GM21576 (cell line): ENCODE measurements at regions not wholly inside any gene's neighbourhood (a gene's known extent, or its start where the extent isn't known, plus 50 kb on each side); places are given as distances from the start of the nearest gene placed in this dataset.
A peak's percentile ranks its signal among the peaks of the same experiment; 100 is the strongest.
"Not testable (repeated sequence)": the region's sequence is repeated elsewhere in the genome, so short reads cannot be mapped to it uniquely, and the experiment has no call there.

Experiments
- ATAC-seq: cut with Tn5 transposase; IDR thresholded peaks from one replicate; pipeline ENCODE4 v1.9.1; 2021; ENCODE audit warnings: mild to moderate bottlenecking, moderate library complexity; ENCODE audit not compliant: unreplicated experiment

DNA sequence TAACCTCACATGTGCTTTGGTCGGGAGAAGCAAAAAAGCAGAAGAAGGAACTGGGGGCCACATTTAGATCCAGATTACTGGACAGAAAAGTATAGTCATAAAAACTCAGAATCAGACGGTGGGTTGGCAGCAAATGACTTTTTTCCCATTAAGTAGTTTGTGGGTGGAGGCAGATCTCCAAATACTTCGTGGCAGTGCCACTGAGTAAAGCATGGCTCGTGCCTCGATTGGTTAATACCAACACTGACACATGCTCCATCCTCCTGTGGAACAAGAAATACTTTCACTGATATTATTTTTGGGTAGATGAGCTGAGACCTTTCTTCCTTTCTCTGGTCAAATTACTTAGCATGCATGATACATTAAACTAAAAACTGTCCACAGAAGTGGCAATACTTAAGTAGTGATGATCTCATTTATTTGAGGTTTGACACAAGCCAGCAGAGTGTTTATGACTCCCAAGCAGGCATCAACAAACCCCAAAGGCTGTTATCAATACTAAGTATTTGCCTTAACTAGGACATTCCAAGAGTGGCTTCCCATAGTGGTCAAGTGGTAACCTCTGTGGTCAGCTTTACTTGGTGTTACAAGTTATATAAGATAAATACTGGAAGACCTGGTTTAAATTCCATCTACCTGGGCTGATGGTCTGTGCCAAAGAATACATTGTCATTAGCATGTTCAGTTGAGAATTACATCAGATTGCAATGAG is 500.0 kb upstream of the RUNX1 start:
- no peak for ATAC-seq

DNA sequence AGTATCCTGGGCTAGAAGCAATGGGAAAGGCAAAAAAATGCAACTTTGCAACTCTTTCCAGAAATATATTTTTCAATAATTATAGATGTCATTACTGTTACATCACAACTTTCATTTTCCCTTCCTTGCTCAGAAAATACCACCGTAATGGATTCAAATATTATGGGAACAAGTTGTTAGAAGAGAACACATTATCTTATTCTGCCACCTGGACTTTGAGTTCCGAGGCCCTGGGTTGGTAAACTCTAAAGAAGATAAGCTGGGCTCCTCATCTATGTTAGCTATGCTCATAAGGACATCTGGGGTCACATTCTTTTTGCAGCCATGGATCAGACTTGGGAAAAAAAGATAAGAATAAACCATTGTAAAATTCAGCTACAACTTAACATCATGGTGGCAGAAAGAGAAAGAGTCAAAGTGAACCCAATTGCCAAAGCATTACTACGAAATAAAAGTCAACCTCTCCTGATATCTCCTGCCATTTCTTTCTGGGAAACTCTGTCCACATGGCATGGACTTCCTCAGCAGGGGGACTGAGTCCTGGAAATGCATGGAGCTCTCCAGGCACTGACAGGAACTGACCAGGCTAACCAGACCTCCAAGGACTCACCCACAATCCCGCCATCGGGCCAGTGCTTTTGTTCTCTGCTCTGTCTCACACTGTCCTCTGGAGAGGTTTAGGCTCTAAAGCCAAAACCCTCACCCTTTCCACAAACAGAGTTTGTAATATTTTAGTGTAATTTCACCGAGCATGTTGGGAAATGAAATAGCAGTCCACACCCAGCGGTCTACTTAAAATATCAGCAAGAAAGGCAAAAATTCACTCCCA is 499.1 kb upstream of the RUNX1 start:
- ATAC-seq, result no peak

GRCh38 chr21:35543746-35544145 is 494.6 kb upstream of the RUNX1 start:
- ATAC-seq, result no peak

GRCh38 chr21:35540950-35541638 is 492.0 kb upstream of the RUNX1 start:
- ATAC-seq, result no peak

GRCh38 chr21:35538386-35538785 is 489.3 kb upstream of the RUNX1 start:
- no peak for ATAC-seq

DNA sequence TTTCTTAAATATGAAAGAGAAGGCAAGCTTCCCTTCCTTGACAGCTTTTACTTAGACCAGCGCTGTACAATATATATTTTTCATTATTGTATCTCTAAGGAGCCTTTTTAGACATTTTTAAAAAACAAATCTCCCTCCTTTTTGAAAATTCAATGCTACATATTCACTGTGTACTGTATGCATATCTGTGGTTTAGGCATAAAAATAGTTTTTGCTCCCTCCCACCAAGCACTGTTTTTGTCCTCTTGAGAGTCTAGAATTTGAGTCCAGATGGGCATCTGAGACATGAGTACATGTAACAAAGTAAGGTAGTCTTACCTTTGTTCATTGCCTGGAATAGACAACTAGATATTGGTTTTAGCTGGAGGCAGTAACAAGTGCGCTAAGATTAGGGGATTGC is 488.5 kb upstream of the RUNX1 start:
- no peak for ATAC-seq

DNA sequence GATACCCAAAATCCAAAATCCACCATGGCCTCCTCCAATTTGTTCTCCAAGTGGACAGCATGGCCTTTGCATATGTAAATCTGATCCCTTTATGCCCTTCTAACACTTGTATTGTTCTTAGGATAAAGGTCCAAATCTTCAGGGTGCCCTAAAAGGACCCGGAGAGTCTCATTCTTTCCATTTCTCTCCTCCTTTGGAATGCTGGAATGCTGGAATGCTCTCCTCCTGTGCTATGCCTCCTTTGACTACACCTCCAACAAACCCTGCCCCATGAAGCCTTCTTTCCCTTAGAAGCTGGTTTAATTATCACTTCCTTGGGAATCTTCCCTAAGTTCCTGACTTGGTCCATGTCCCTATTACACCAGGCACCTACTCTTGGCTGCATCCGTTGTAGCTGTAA is 484.8 kb upstream of the RUNX1 start:
- no peak for ATAC-seq

DNA sequence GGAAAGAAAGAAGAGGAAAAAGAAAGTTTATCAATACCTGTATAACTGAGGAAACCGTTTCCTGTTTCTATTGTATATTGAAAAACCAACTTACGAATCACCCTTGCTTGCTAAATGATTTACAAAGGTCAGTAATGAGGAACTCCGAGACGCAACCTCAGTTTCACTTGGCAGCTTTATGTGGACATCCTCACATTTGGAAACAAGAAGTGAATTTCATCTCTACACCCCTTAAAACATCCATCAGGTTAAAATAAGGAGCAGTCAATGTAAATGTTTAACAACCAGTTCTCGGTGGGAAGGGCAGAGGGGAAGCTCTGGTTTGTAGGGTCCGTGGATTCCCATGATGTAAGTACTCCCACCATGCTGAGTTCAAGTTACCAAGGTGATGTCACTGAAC is 481.7 kb upstream of the RUNX1 start:
- ATAC-seq, result no peak

- ATAC-seq, result peak; percentile 53
These were observed 480.2 kb upstream of the RUNX1 start for GRCh38 chr21:35529171-35529863.

DNA sequence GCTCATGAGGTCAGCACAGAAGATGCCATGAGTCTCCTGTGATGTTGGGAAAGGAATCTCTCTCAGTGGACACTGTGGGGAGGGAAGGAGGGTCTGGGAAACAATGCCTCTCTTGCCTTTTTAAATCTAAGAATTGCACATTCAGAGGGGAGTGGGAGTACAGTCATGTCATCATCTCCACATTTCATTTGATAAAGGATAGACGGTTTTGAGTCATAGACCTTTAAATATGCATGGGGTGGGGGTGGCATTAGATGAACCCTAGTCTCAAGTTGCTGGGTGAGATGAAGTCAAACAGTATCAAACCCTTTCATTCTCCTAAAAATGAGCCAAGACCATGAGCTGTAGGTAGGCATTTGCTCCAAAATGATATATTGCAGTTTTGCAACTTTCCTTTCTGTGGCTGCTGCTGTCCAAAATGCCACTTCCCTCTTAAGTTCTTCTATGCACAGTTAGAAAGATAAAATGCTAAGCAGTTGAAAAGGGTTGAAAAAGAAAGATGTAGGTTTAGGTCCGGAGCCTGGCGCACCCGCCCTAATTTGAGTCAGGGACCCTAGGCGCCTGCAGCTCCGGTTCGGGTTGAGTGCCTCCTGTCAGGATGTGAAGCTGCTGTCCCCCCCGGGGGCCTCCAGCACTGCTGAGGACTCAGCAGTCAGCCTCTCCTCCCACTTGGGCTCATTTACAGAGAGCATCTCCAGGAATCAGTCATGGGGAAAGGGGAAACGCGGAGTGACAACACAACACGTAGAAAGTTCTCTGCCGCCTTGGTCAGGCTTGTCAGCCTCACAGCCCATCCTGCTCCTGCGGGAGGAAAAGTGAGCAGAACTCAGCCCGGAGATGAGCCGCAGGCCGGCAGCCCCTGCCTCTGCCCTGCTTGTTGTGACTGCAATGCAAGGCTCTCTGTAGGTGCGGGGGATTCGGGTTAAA is 479.3 kb upstream of the RUNX1 start:
- peak; percentile 55 for ATAC-seq

- no peak for ATAC-seq
These were observed 478.3 kb upstream of the RUNX1 start for GRCh38 chr21:35527358-35527757.

DNA sequence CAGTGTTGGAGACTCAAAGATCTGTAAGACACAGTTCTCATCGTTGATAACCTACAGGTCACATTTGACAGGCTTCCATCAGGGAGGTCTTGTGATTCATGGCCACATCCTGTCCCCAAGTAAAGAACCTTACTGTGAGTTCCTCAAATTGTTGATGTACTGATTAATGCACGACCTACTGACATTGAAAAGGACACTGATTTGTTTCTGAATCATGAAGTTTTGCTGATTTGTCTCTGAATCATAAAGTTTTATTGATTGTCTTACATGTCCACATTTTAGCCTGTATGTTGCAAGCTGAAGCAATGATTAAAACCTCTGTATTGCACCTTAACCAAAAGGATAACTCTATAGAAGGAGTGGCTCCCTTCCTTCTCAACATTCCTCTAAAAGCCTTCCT is 476.3 kb upstream of the RUNX1 start:
- ATAC-seq, result no peak

DNA sequence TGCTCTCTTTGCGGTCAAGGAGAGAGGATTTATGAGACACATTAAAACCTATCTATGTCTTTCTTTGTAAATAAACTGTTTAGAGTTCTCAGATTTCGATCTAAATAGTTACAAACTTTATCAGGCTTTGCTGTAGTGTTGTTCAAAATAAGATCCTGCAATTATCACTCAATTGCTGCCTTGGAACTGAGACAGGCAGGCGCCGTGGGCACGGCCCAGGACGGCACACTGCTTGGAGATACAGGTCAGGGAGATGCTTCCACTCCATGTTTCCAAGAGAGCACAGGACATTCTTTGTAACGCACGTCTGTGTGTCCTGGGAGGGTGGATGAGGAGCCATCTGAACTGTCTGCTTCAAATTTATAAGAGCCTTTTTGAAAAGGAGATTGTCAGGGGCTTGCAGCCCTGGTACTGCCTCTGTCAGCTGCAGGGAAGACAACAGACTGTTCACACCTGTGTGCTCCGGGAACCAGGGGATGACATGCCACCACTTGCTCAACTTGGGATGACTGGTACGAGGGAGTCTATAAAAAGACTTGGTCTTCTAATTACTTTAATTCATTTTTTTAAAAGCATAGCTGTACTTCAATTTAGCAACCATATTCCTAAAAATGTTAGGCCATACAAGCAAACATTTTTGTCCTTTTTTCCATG is 472.9 kb upstream of the RUNX1 start:
- ATAC-seq, result no peak

DNA sequence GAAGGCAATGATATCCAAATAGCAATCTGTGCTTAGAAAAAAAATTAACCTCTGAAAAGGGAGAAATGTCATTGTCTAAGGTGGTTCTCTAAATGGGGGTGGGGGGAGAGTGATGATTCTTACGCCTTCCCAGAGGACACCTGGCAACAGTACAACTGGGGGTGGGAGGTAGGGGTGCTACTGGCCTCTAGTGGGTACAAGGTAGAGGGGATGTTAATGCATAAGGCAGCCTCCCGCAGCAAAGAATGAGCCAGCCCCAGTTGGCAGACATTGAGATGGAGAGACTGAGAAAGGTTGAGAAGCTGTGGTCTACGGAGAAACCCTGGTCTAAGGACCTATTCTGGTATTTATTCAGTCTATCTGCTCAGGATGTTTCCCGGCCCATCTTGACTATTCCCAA is 472.2 kb upstream of the RUNX1 start:
- ATAC-seq, result no peak

DNA sequence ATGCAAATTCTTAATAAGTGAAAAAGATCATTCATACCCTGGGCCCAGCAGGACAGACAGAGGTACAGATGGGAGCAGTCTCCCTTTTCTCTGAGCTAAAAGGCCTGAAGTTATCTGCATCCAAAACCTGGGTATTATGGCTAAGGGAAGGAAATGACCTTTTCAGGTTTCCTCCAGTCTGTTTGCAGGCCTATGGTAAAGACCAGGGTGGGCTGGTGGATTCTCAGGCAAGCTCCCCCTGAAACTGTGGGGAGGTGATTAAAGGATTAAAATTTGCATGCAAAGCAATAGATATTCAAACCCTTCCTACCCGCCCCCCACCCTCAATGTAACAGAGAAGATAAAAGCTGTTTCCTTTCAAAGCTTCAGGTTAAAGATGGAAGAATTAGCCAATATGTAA is 471.8 kb upstream of the RUNX1 start:
- ATAC-seq, result no peak

- no peak for ATAC-seq
These were observed 471.2 kb upstream of the RUNX1 start for GRCh38 chr21:35520302-35520701.

DNA sequence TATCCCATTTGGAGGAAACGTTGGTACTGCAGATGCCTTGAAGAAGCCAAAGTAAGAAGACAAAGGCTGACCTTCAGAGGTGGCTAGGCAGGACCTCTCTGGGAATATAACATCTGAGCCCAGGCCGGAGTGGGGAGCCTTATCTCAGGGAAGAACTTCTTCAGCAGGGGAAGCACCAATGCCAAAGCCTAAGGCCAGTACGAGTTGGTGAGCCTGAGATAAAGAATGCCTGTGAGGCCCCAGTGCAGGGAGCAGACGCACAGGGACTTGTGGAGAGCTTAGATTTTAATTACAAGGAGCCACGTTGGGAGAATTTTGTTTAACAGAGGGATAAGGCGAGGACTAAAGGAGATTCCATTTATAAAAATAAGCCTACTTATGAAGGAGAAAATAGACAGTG is 468.8 kb upstream of the RUNX1 start:
- ATAC-seq, result no peak

DNA sequence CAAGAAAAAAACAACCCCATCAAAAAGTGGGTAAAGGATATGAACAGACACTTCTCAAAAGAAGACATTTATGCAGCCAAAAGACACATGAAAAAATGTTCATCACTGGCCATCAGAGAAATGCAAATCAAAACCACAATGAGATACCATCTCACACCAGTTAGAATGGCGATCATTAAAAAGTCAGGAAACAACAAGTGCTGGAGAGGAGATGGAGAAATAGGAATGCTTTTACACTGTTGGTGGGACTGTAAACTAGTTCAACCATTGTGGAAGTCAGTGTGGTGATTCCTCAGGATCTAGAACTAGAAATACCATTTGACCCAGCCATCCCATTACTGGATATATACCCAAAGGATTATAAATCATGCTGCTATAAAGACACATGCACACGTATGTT is 467.2 kb upstream of the RUNX1 start:
- ATAC-seq, result not testable (repeated sequence)

DNA sequence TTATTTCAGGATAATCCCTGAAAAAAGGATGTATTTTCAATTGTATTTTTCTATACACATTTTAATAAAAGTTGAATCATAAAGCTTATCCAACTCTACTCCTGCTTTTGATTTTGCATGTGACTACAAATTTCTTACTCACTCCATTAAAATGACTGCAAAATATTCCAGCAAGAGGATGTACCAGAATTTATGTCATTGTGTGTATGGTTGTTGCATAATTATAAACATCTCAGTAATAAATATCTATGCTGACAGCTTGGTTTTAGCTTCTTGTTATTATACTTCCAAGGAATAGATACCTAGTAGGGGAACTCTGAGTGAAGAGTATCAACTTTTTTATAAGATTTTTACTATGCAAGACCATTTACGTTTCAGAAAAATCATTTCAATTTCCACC is 463.2 kb upstream of the RUNX1 start:
- ATAC-seq, result no peak

DNA sequence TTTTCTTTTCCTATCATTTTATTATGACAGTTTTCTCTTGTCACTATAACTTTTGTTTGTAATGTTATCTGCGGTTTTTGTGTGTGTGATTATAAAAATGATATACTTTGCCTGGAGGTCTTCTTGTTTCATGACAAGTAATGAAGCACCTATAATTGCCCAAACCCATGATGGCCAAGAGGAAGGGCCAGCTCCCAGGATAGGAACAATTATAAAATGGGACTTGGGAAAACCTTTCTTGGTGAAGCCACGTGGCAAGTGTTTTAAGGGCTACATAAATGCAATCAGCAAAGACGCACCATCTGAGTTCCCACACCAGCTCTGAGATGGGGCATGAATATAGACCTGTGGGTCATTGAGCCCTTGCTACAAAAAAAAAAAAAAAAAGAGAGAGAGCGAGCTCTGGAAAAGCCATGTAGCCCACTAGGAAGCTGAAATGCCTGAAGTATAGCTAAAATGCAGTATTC is 462.6 kb upstream of the RUNX1 start:
- no peak for ATAC-seq
